ENCODE measurements at regions not wholly inside any gene's neighbourhood (a gene's known extent, or its start where the extent isn't known, plus 50 kb on each side); places are given as distances from the start of the nearest gene placed in this dataset.

- Mint-ChIP-seq H3K4me3 (no peak overlapping the region), H3K9me3 (peaks cover 3 to 10% (median 4%) of the 10 kb centered on the region in 8 donors), H3K27me3 (peaks cover 0 to 1% of the 10 kb centered on the region in 2 donors), H3K27ac (no peak overlapping the region), H3K36me3 (no peaks in the 10 kb centered on the region), H3K4me1 (no peaks in the 10 kb centered on the region)
- Histone ChIP-seq H3K4me3 (ENCODE audit: low read length in 2 of 2) (no peak overlapping the region), H3K9me3 (ENCODE audit: control insufficient read depth in 1 of 2, low read length in 2 of 2) (no peaks in the 10 kb centered on the region), H3K36me3 (ENCODE audit: insufficient read depth, low read length) (no peaks in the 10 kb centered on the region), H3K27me3 (ENCODE audit: insufficient read depth, low read length) (no peaks in the 10 kb centered on the region), H3K4me1 (ENCODE audit: insufficient read depth, low read length) (no peaks in the 10 kb centered on the region), H3K27ac (ENCODE audit: low read depth, low read length) (no peak overlapping the region)
- intact Hi-C loops (cut with micrococcal nuclease) = no loop called here
- POLR2A ChIA-PET (ENCODE audit: partially characterized antibody) = no interaction called here
- DNase-seq = no peak
- CTCF ChIA-PET (ENCODE audit: partially characterized antibody) = no interaction called here
Measured at GRCh38 chr3:3573341-3573740, 225.9 kb upstream of the LRRN1 start.

DNA sequence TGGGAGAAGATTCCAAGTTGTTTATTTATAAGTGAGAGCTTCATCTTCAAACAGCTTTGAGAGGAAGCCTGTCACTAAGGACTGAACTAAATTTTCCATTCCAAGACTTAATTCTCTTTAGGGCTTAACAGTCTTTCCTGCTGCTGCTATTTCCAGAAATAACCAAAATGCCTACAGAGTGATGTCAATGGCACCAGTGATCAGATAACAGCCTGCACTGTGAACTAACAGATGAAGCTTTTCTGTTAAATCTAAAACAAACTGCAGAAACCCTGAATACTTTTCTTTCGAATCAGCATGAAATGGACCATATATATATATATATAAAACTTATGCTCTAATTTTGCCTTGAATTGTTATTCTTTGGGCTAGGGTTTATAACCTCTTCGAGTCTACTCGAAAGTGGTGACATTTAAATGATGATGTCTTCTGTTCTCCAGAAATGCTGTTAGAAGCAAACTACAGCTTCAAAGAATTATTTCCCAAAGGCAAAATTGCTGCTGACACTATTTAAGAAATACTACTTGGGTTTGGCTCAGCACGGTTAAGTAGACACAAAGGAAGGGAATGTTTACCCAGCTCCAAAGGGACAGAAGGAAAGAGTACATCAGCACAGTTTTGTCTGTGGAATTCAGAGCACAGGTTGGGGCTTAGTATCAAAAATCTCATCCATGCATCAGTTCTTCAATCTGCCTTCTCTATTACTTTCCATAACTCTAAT lies 238.5 kb upstream of the LRRN1 start:
- Histone ChIP-seq H3K9me3 (ENCODE audit: control insufficient read depth in 1 of 2, low read length in 2 of 2) (no peaks in the 10 kb centered on the region), H3K4me1 (ENCODE audit: insufficient read depth, low read length) (no peaks in the 10 kb centered on the region), H3K36me3 (ENCODE audit: insufficient read depth, low read length) (no peaks in the 10 kb centered on the region), H3K4me3 (ENCODE audit: low read length in 2 of 2) (no peak overlapping the region), H3K27ac (ENCODE audit: low read depth, low read length) (no peak overlapping the region), H3K27me3 (ENCODE audit: insufficient read depth, low read length) (no peaks in the 10 kb centered on the region)
- Mint-ChIP-seq H3K27ac (no peak overlapping the region), H3K4me3 (no peak overlapping the region), H3K27me3 (no peaks in the 10 kb centered on the region), H3K9me3 (peaks cover 0 to 11% (median 2%) of the 10 kb centered on the region in 8 donors), H3K36me3 (no peaks in the 10 kb centered on the region), H3K4me1 (no peaks in the 10 kb centered on the region)
- intact Hi-C loops (cut with micrococcal nuclease) = no loop called here
- POLR2A ChIA-PET (ENCODE audit: partially characterized antibody) = no interaction called here
- no peak for DNase-seq
- CTCF ChIA-PET (ENCODE audit: partially characterized antibody) = no interaction called here

DNA sequence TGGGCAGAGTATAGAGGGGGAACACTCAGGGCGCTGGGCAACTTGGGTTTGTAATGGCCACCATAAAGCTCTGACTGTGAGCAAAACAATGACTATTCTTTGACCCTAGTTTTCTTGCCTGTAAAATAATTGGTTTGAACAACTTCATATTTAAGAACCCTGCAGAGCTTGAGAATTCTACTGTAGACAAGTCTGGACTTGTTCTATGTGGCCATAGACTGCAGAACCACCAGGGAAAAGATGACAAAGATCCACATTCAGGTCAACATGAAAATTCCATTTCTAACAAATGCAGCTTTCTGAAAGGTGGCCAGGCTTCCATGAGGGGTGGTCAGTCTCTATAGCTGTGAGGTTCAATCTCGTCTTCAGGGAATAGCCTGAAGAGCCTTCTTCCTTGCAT lies 239.4 kb upstream of the LRRN1 start:
- no peak overlapping the region for H3K27ac Mint-ChIP-seq
- Histone ChIP-seq H3K27ac (ENCODE audit: low read depth, low read length) (no peak overlapping the region), H3K36me3 (ENCODE audit: insufficient read depth, low read length) (no peaks in the 10 kb centered on the region), H3K4me3 (ENCODE audit: low read length in 2 of 2) (no peak overlapping the region), H3K9me3 (ENCODE audit: control insufficient read depth in 1 of 2, low read length in 2 of 2) (no peaks in the 10 kb centered on the region), H3K4me1 (ENCODE audit: insufficient read depth, low read length) (no peaks in the 10 kb centered on the region), H3K27me3 (ENCODE audit: insufficient read depth, low read length) (no peaks in the 10 kb centered on the region)
- H3K4me1 Mint-ChIP-seq = no peaks in the 10 kb centered on the region
- intact Hi-C loops (cut with micrococcal nuclease) = no loop called here
- no peak overlapping the region for H3K4me3 Mint-ChIP-seq
- DNase-seq = no peak
- ChIA-PET POLR2A (ENCODE audit: partially characterized antibody) (no interaction called here), CTCF (ENCODE audit: partially characterized antibody) (no interaction called here)
- H3K36me3 Mint-ChIP-seq = no peaks in the 10 kb centered on the region
- no peaks in the 10 kb centered on the region for H3K27me3 Mint-ChIP-seq
- peaks cover 0 to 11% (median 2%) of the 10 kb centered on the region in 8 donors for H3K9me3 Mint-ChIP-seq

- Histone ChIP-seq H3K27ac (ENCODE audit: low read depth, low read length) (no peak overlapping the region), H3K4me3 (ENCODE audit: low read length in 2 of 2) (no peak overlapping the region), H3K4me1 (ENCODE audit: insufficient read depth, low read length) (no peaks in the 10 kb centered on the region), H3K36me3 (ENCODE audit: insufficient read depth, low read length) (no peaks in the 10 kb centered on the region), H3K27me3 (ENCODE audit: insufficient read depth, low read length) (no peaks in the 10 kb centered on the region), H3K9me3 (ENCODE audit: control insufficient read depth in 1 of 2, low read length in 2 of 2) (no peaks in the 10 kb centered on the region)
- Mint-ChIP-seq H3K9me3 (peaks cover 0 to 11% (median 2%) of the 10 kb centered on the region in 8 donors), H3K4me1 (no peaks in the 10 kb centered on the region), H3K4me3 (no peak overlapping the region), H3K27me3 (no peaks in the 10 kb centered on the region), H3K27ac (no peak overlapping the region), H3K36me3 (no peaks in the 10 kb centered on the region)
- ChIA-PET CTCF (ENCODE audit: partially characterized antibody) (no interaction called here), POLR2A (ENCODE audit: partially characterized antibody) (no interaction called here)
- DNase-seq = no peak
- intact Hi-C loops (cut with micrococcal nuclease) = no loop called here
Measured at GRCh38 chr3:3556078-3556477, 243.2 kb upstream of the LRRN1 start.

- ChIA-PET CTCF (ENCODE audit: partially characterized antibody) (no interaction called here), POLR2A (ENCODE audit: partially characterized antibody) (no interaction called here)
- Mint-ChIP-seq H3K4me1 (no peaks in the 10 kb centered on the region), H3K27me3 (no peaks in the 10 kb centered on the region), H3K4me3 (no peak overlapping the region), H3K27ac (no peak overlapping the region), H3K9me3 (peaks cover 0 to 16% (median 5%) of the 10 kb centered on the region in 8 donors), H3K36me3 (no peaks in the 10 kb centered on the region)
- Histone ChIP-seq H3K36me3 (ENCODE audit: insufficient read depth, low read length) (no peaks in the 10 kb centered on the region), H3K4me3 (ENCODE audit: low read length in 2 of 2) (no peak overlapping the region), H3K27me3 (ENCODE audit: insufficient read depth, low read length) (no peaks in the 10 kb centered on the region), H3K4me1 (ENCODE audit: insufficient read depth, low read length) (no peaks in the 10 kb centered on the region), H3K9me3 (ENCODE audit: control insufficient read depth in 1 of 2, low read length in 2 of 2) (no peaks in the 10 kb centered on the region), H3K27ac (ENCODE audit: low read depth, low read length) (no peak overlapping the region)
- no peak for DNase-seq
- intact Hi-C loops (cut with micrococcal nuclease) = no loop called here
Measured at GRCh38 chr3:3553236-3553635, 246.0 kb upstream of the LRRN1 start.

- Mint-ChIP-seq H3K4me3 (no peak overlapping the region), H3K27ac (no peak overlapping the region)
- CTCF ChIA-PET (ENCODE audit: partially characterized antibody) = no interaction called here
Measured at GRCh38 chr3:3552761-3553160, 246.5 kb upstream of the LRRN1 start.

GRCh38 chr3:3551981-3552380 lies 247.2 kb upstream of the LRRN1 start:
- H3K4me3 Mint-ChIP-seq = no peak overlapping the region
- Histone ChIP-seq H3K27ac (ENCODE audit: low read depth, low read length) (no peak overlapping the region), H3K36me3 (ENCODE audit: insufficient read depth, low read length) (no peaks in the 10 kb centered on the region), H3K9me3 (ENCODE audit: control insufficient read depth in 1 of 2, low read length in 2 of 2) (no peaks in the 10 kb centered on the region), H3K27me3 (ENCODE audit: insufficient read depth, low read length) (no peaks in the 10 kb centered on the region), H3K4me1 (ENCODE audit: insufficient read depth, low read length) (no peaks in the 10 kb centered on the region), H3K4me3 (ENCODE audit: low read length in 2 of 2) (no peak overlapping the region)
- no peak for DNase-seq
- ChIA-PET CTCF (ENCODE audit: partially characterized antibody) (no interaction called here), POLR2A (ENCODE audit: partially characterized antibody) (no interaction called here)
- no peaks in the 10 kb centered on the region for H3K36me3 Mint-ChIP-seq
- no peak overlapping the region for H3K27ac Mint-ChIP-seq
- H3K27me3 Mint-ChIP-seq = no peaks in the 10 kb centered on the region
- H3K9me3 Mint-ChIP-seq = peaks cover 0 to 9% (median 5%) of the 10 kb centered on the region in 8 donors
- intact Hi-C loops (cut with micrococcal nuclease) = no loop called here
- H3K4me1 Mint-ChIP-seq = no peaks in the 10 kb centered on the region

More at GRCh38 chr3:3552761-3553160, 246.5 kb upstream of the LRRN1 start:
- H3K27me3 ChIP-seq (ENCODE audit: insufficient read depth, low read length) = no peaks in the 10 kb centered on the region
- H3K27me3 Mint-ChIP-seq = no peaks in the 10 kb centered on the region
- H3K4me1 Mint-ChIP-seq = no peaks in the 10 kb centered on the region
- H3K4me3 ChIP-seq (ENCODE audit: low read length in 2 of 2) = no peak overlapping the region
- H3K36me3 Mint-ChIP-seq = no peaks in the 10 kb centered on the region
- no peaks in the 10 kb centered on the region for H3K9me3 ChIP-seq (ENCODE audit: control insufficient read depth in 1 of 2, low read length in 2 of 2)
- no peak for DNase-seq
- POLR2A ChIA-PET (ENCODE audit: partially characterized antibody) = no interaction called here
- no peaks in the 10 kb centered on the region for H3K4me1 ChIP-seq (ENCODE audit: insufficient read depth, low read length)
- H3K9me3 Mint-ChIP-seq = peaks cover 0 to 12% (median 5%) of the 10 kb centered on the region in 8 donors
- intact Hi-C loops (cut with micrococcal nuclease) = no loop called here
- H3K36me3 ChIP-seq (ENCODE audit: insufficient read depth, low read length) = no peaks in the 10 kb centered on the region
- no peak overlapping the region for H3K27ac ChIP-seq (ENCODE audit: low read depth, low read length)

DNA sequence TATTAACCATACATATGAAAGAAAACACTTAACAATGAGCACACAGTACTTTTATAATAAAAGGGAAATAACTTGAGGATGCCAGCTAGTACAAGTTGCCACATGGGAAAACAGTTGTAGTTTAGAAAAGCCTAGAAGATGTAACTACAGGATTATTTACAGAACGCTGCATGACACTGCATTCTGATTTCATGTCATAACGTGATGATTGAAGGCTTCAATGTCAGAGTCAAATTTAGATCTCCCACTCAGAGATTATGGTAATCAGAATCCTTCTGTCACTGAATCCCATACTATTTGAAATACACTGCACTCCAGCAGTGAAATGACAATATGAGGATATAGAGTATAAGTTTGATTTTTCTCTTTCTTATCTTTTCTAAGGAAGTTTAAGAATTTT lies 253.9 kb upstream of the LRRN1 start:
- Mint-ChIP-seq H3K36me3 (peaks cover 0 to 4% of the 10 kb centered on the region in 2 donors), H3K27ac (no peak overlapping the region)
- no peaks in the 10 kb centered on the region for H3K4me1 ChIP-seq (ENCODE audit: insufficient read depth, low read length)

More for the DNA sequence above, 253.9 kb upstream of the LRRN1 start:
- Mint-ChIP-seq H3K27me3 (peaks cover 0 to 3% of the 10 kb centered on the region in 2 donors), H3K9me3 (peaks cover 0 to 7% (median 3%) of the 10 kb centered on the region in 8 donors), H3K4me1 (no peaks in the 10 kb centered on the region), H3K4me3 (no peak overlapping the region)
- intact Hi-C loops (cut with micrococcal nuclease) = no loop called here
- no peak overlapping the region for H3K27ac ChIP-seq (ENCODE audit: low read depth, low read length)
- no peaks in the 10 kb centered on the region for H3K9me3 ChIP-seq (ENCODE audit: control insufficient read depth in 1 of 2, low read length in 2 of 2)
- no peaks in the 10 kb centered on the region for H3K36me3 ChIP-seq (ENCODE audit: insufficient read depth, low read length)
- DNase-seq = no peak
- no peak overlapping the region for H3K4me3 ChIP-seq (ENCODE audit: low read length in 2 of 2)
- POLR2A ChIA-PET (ENCODE audit: partially characterized antibody) = no interaction called here
- CTCF ChIA-PET (ENCODE audit: partially characterized antibody) = no interaction called here
- H3K27me3 ChIP-seq (ENCODE audit: insufficient read depth, low read length) = no peaks in the 10 kb centered on the region

All from CD4-positive, alpha-beta memory T cell (primary cell).